HG02943 (cell line): ENCODE measurements at regions not wholly inside any gene's neighbourhood (a gene's known extent, or its start where the extent isn't known, plus 50 kb on each side); places are given as distances from the start of the nearest gene placed in this dataset.
"Not testable (repeated sequence)": the region's sequence is repeated elsewhere in the genome, so short reads cannot be mapped to it uniquely, and the experiment has no call there.

Experiments used
- ATAC-seq: cut with Tn5 transposase; IDR thresholded peaks from one replicate; pipeline ENCODE4 v1.9.1; 2021; ENCODE audit warnings: mild to moderate bottlenecking, low read depth, moderate library complexity; ENCODE audit not compliant: unreplicated experiment

- ATAC-seq: no peak
Observed at GRCh38 chr13:61608138-61608537, 192.5 kb upstream of the PCDH20 start.

- no peak for ATAC-seq
Observed at GRCh38 chr13:61600360-61601033, 184.8 kb upstream of the PCDH20 start.

- no peak for ATAC-seq
Observed at GRCh38 chr13:61592489-61592888, 176.8 kb upstream of the PCDH20 start.

DNA sequence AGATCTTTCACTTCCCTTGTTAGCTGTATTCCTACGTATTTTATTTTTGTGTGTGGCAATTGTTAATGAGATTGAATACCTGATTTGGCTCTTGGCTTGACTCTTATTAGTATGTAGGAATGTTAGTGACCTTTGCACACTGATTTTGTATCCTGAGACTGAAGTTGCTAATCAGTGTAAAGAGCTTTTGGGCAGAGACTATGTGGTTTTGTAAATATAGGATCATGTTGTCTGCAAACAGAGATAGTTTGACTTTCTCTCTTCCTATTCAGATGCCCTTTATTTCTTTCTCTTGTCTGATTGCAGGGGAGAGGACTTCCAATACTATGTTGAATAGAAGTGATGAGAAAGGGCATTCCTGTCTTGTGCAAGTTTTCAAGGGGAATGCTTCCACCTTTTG is 160.3 kb upstream of the PCDH20 start:
- no peak for ATAC-seq

GRCh38 chr13:61563645-61564044 is 148.0 kb upstream of the PCDH20 start:
- ATAC-seq: no peak

GRCh38 chr13:61546911-61547310 is 131.3 kb upstream of the PCDH20 start:
- ATAC-seq: no peak

DNA sequence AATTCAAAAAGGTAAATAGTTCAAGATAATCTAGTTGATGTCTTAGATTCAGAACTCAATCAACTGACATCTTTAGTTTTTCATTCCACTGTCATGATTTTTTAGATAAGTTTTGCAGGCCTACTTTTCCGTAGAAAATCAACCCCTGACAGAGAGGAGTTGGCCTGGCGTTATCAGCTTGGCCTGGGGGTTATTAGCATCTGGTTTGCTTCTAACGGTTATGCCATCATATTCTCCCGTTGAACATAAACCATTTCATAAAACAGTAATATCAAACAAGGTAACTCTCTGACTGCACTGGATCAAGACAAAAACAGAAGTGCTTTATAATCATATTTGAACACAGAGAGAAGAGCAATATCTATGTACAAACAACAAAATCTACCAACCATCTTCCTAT is 130.8 kb upstream of the PCDH20 start:
- ATAC-seq: no peak

- no peak for ATAC-seq
Observed at GRCh38 chr13:61536433-61536832, 120.8 kb upstream of the PCDH20 start.

DNA sequence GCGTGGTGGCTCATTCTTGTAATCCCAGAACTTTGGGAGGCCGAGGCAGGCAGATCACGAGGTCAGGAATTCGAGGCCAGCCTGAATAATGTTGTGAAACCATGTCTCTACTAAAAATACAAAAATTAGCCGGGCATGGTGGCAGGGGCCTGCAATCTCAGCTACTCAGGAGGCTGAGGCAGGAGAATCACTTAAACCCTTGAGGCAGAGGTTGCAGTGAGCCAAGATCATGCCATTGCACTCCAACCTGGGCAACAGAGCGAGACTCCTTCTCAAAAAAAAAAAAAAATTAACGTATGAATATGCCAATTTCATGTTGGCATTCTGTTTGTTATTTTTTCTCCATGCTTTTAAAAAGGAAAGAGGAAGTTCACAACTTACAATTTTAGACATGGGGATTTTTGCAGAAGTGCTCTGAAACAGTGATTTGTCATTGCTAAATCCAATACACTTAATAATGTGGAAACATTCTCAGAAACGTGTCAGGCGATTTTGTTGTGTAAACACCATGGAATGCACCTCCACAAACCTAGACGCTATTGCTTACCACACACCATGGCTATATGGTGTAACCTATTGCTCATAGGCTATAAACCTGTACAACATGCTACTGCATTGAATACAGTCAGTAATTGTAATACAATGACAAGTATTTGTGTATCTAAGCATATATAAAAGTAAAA is 115.9 kb upstream of the PCDH20 start:
- ATAC-seq: no peak

GRCh38 chr13:61519214-61519613 is 103.6 kb upstream of the PCDH20 start:
- ATAC-seq: not testable (repeated sequence)

GRCh38 chr13:61508936-61509335 is 93.3 kb upstream of the PCDH20 start:
- no peak for ATAC-seq

- ATAC-seq: no peak
Observed at GRCh38 chr13:61500176-61500575, 84.5 kb upstream of the PCDH20 start.

- no peak for ATAC-seq
Observed at GRCh38 chr13:61495648-61496047, 80.0 kb upstream of the PCDH20 start.

- not testable (repeated sequence) for ATAC-seq
Observed at GRCh38 chr13:61493556-61493955, 77.9 kb upstream of the PCDH20 start.

DNA sequence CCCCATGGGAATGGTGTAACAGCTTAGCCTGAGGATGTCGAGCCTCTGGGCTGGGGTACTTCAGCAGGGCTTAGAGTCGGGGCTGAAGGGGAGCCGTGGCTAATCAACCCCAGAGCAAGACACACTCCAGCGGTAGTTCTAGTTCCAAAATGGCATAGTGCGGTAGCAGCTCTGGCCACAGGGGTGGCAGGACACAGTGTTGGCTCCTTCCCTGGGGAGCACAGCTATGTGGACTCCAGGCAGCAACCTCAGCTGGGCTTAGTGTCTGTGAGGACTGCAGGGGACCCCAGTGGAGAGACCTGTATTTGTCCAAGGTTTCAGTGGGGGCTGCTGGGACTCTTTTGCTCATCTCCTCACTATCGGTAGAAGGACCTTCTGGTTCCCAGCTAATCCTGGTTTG is 70.8 kb upstream of the PCDH20 start:
- ATAC-seq: no peak

DNA sequence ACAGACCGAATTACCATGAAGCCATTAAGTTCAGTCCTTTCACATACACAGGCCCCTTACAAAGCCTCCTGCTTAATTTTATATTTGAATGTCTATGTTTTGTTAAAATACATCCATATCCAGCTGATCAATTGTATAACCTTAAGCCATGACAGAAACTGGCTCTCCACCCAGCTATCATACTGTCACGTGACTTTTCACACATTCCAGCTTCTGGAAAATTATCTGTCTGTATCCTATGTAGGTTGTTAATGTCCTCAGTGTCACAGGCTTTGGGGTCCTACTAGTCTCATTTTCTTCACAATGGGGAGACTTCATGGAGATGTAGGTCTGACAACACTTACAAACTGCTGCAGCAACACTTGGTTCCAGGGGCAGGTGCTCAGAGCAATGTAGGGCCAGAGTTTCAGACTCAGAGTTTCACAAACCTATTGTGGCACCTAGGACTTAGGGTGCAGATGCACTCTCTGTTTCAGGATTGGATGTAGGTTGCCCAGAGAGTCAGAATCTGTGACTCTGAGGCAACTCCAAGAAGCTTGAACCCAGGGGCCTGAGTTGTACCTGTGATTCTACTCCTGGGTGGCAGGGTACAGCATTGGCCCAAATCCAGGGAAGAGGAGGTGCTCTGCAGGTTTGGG is 69.6 kb upstream of the PCDH20 start:
- no peak for ATAC-seq

DNA sequence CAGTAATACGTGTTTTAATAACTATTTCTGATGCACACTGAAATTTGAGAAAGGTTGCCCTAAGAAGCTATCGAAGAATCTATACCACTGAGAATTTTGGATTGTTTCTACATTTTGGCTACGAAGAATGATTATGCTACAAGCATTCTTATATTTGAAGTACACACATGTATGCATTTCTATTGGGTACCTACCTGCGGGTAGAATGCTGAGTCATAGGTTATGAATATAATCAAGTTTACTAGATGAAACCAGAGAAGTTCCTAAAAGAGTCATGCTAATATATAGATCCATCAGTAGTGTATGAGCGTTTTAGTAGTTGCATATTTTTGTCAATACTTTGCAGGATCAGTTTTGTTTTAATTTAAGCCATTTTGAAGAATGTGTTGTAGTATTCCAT is 62.0 kb upstream of the PCDH20 start:
- no peak for ATAC-seq

DNA sequence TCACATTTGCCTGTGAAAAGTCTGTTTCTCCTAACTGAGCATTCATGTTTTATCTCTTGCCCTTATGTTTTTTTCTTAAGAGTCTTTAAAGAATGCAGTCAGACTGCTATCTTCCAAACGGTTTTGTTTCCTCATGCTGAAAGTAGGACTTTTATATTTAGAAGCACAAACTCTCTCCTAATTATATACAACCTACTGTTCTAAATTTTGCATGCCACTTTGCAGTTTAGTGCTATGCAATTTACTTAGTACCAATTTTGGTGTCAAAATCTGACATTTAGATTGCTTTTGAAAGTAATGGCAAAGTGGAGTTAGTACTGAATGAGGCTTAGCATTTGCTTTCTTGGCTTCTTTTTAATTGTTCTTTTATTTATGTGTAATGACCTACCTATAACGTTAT is 55.1 kb upstream of the PCDH20 start:
- no peak for ATAC-seq

- ATAC-seq: no peak
Observed at GRCh38 chr13:61466280-61466679, 50.6 kb upstream of the PCDH20 start.
